MM.1S (cell line): ENCODE measurements at regions not wholly inside any gene's neighbourhood (a gene's known extent, or its start where the extent isn't known, plus 50 kb on each side); places are given as distances from the start of the nearest gene placed in this dataset.

Experiments used
- CTCF ChIP-seq: fragments of 300-600 bp; sonication (generic); IDR thresholded peaks from 2 replicates; pipeline ENCODE4 v1.5.1; 2016; ENCODE audit warnings: antibody characterized with exemption, low read length, mixed read lengths
- EZH2 ChIP-seq: fragments of 300-600 bp; sonication (generic); optimal IDR thresholded peaks from 2 replicates; pipeline ENCODE3; 2017; ENCODE audit warnings: low read depth, mild to moderate bottlenecking, antibody characterized with exemption, low read length, mixed read lengths

GRCh38 chr11:82458761-82459160, 274.9 kb downstream of the FAM181B start:
- TF ChIP-seq EZH2 = no peak
- TF ChIP-seq CTCF = no peak
